MCF 10A (cell line): ENCODE measurements at regions not wholly inside any gene's neighbourhood (a gene's known extent, or its start where the extent isn't known, plus 50 kb on each side); places are given as distances from the start of the nearest gene placed in this dataset.

Experiments
- BruUV-seq: library from RNA; stranded (reverse); fragments of 400-500 nt; replicated peaks from 2 replicates; lab custom pipeline; 2021; lab: Mats Ljungman, UMichigan
- CTCF ChIA-PET: fragments of 300-600 bp; sonication (Branson Sonifier 250); formaldehyde crosslinking; extraction: SDS; loops from one replicate; lab custom pipeline; 2021; ENCODE audit warnings: antibody characterized with exemption, inconsistent platforms; lab: Yijun Ruan, JAX
- POLR2A ChIA-PET: fragments of 300-600, 350-650 bp; sonication (Branson Sonifier 250); formaldehyde crosslinking; extraction: SDS; loops from one replicate; lab custom pipeline; 2020; ENCODE audit warnings: antibody characterized with exemption, inconsistent platforms; lab: Yijun Ruan, JAX
- DNase-seq: peaks from one replicate; pipeline ENCODE4 v3.0.0-alpha.2; 2018; ENCODE audit not compliant: unreplicated experiment
- H3K27ac Mint-ChIP-seq: one replicate; pipeline ENCODE4 v1.8.0; 2022; ENCODE audit warnings: mild to moderate bottlenecking, low read depth, mixed read lengths; ENCODE audit not compliant: unreplicated experiment
- H3K27me3 Mint-ChIP-seq: one replicate; pipeline ENCODE4 v1.8.0; 2022; ENCODE audit warnings: mixed read lengths; ENCODE audit not compliant: insufficient read depth, unreplicated experiment
- H3K36me3 Mint-ChIP-seq: one replicate; pipeline ENCODE4 v1.8.0; 2022; ENCODE audit warnings: mild to moderate bottlenecking, moderate library complexity, mixed read lengths; ENCODE audit not compliant: insufficient read depth, unreplicated experiment
- H3K4me1 Mint-ChIP-seq: one replicate; pipeline ENCODE4 v1.8.0; 2022; ENCODE audit warnings: mixed read lengths; ENCODE audit not compliant: insufficient read depth, unreplicated experiment
- H3K4me3 Mint-ChIP-seq: one replicate; pipeline ENCODE4 v1.8.0; 2022; ENCODE audit warnings: mild to moderate bottlenecking, moderate library complexity, mixed read lengths; ENCODE audit not compliant: unreplicated experiment
- H3K9me3 Mint-ChIP-seq: one replicate; pipeline ENCODE4 v1.8.0; 2022; ENCODE audit warnings: mixed read lengths; ENCODE audit not compliant: unreplicated experiment
- intact Hi-C: fragments of 100-400 bp; cut with micrococcal nuclease; formaldehyde crosslinking; loops from 2 replicates; pipeline ENCODE4 v1.14.1; 2022
- TF ChIP-seq, protein P1 (sequence below): fragments of 200-600 bp; IDR thresholded peaks from one replicate; pipeline ENCODE4 v1.8.0; 2022; ENCODE audit warnings: antibody characterized with exemption, mild to moderate bottlenecking; ENCODE audit not compliant: unreplicated experiment

DNA sequence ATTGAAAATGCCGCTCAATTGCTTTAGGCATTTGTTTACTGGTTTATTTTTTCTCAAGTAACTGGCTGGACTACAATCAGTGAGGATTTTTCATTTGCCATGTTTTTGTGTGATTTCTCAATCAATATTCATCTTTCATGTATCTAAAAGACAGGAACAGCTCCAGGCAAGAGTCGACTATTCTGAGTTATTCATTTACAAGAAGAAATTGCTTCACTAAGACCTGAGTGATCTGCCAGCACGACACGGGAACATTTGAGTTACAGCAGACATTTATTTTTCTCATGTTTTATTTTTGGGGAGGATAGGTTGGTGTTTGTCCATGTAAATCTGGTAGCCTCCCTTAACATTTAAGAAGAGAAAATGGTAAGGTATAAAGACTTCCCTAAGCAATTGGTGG lies 124.1 kb downstream of the CBLN4 start:
- Mint-ChIP-seq H3K4me3 (no peak overlapping the region), H3K36me3 (no peaks in the 10 kb centered on the region), H3K9me3 (peaks cover 12% of the 10 kb centered on the region), H3K4me1 (no peaks in the 10 kb centered on the region), H3K27ac (no peak overlapping the region), H3K27me3 (no peaks in the 10 kb centered on the region)
- CTCF ChIA-PET: no interaction called here
- POLR2A ChIA-PET: no interaction called here
- intact Hi-C loops: no loop called here
- BruUV-seq: no TSS peak
- no peak for DNase-seq
- TF ChIP-seq, protein P1, sequence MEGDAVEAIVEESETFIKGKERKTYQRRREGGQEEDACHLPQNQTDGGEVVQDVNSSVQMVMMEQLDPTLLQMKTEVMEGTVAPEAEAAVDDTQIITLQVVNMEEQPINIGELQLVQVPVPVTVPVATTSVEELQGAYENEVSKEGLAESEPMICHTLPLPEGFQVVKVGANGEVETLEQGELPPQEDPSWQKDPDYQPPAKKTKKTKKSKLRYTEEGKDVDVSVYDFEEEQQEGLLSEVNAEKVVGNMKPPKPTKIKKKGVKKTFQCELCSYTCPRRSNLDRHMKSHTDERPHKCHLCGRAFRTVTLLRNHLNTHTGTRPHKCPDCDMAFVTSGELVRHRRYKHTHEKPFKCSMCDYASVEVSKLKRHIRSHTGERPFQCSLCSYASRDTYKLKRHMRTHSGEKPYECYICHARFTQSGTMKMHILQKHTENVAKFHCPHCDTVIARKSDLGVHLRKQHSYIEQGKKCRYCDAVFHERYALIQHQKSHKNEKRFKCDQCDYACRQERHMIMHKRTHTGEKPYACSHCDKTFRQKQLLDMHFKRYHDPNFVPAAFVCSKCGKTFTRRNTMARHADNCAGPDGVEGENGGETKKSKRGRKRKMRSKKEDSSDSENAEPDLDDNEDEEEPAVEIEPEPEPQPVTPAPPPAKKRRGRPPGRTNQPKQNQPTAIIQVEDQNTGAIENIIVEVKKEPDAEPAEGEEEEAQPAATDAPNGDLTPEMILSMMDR: no peak

DNA sequence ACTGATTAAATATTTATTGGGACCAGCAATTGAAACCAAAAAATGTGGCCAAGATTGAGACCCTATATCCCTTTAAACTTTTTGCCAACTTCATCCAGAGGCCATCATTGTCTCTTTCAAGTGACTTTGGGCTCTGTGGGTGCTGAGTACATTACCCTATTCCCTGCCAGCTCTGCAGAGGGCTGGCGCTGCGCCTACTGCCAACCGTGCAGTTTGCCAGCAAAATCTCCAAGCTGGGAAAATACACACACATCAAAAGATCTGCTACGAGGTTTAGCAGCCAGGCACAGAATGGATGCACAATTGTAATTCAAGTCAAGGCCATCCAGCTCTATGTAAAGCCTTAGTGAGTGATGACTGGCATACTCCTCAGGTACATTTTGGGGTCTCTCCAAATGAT lies 125.0 kb downstream of the CBLN4 start:
- no peak overlapping the region for H3K27ac Mint-ChIP-seq
- no peaks in the 10 kb centered on the region for H3K27me3 Mint-ChIP-seq
- intact Hi-C loops: no loop called here
- peaks cover 12% of the 10 kb centered on the region for H3K9me3 Mint-ChIP-seq
- H3K36me3 Mint-ChIP-seq: no peaks in the 10 kb centered on the region
- CTCF ChIA-PET: interaction anchor here (0.6 kb wide), 2 partner anchors 13 to 1236 kb away, joined by 3 to 4 read pairs; no protein-coding TSS in a partner anchor
- BruUV-seq: no TSS peak
- DNase-seq: no peak
- POLR2A ChIA-PET: no interaction called here
- TF ChIP-seq, protein P1: no peak
- no peak overlapping the region for H3K4me3 Mint-ChIP-seq
- H3K4me1 Mint-ChIP-seq: no peaks in the 10 kb centered on the region

DNA sequence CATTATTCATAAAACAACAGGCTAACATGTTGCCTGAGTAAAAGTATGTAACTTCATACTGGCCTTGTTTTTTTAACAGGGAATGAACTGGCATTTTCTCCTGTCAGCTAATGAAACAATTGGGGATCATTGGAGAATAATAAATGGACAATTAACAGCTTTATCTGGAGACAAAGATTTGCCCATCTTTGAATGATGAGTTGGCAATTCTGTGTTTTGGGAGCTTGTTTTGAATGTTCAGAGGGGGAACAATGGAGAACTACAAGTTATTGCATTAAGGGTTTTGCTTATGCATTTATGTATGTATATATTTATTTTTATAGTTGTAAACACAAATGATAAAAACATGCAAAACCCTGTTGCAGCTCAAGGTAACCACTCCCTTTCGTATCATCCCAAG lies 150.3 kb downstream of the CBLN4 start:
- no peaks in the 10 kb centered on the region for H3K4me1 Mint-ChIP-seq
- POLR2A ChIA-PET: no interaction called here
- CTCF ChIA-PET: interaction anchor here (0.6 to 0.8 kb wide), 2 partner anchors 10 to 11 kb away, joined by 3 to 7 read pairs; no protein-coding TSS in a partner anchor
- TF ChIP-seq, protein P1: no peak
- no peak overlapping the region for H3K27ac Mint-ChIP-seq
- no peak overlapping the region for H3K4me3 Mint-ChIP-seq
- DNase-seq: no peak
- H3K27me3 Mint-ChIP-seq: no peaks in the 10 kb centered on the region
- intact Hi-C loops: no loop called here
- BruUV-seq: no TSS peak
- no peaks in the 10 kb centered on the region for H3K9me3 Mint-ChIP-seq
- no peaks in the 10 kb centered on the region for H3K36me3 Mint-ChIP-seq

DNA sequence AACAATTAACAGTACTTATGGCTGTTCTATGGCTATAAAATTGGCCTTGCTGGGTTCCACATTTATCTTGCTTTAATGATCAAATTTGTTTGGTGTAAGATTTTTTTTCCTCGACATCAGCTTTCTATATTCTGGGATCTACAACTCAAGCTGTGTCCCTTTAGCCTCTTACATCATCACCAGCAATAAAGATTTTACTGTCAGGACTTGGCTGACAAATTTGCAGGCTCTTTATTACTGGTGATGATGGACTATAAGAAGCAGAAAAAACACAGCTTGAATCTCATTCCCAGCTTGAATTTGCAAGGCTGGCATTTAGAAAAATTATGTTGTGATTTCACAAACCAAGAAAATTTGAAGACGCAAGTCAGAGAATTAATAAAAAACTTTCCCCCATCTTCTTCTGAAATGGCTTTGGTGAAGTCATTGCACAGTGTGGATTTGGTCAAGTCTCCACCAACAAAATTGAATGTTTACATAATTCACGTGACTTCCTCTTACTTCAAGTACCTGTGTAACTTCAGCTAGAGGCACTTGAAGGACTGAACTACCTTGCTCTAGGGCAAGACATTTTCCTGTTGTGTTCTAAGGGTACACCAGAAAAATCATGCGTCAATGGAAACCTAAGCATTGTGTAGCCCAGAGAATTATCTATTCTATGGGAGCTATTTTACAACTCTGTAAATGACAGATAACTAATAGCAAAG lies 175.0 kb downstream of the CBLN4 start:
- DNase-seq: no peak
- TF ChIP-seq, protein P1: no peak
- intact Hi-C loops: no loop called here
- CTCF ChIA-PET: interaction anchor here (0.8 kb wide), 1 partner anchor 11 kb away, joined by 3 read pairs; no protein-coding TSS in a partner anchor
- no peaks in the 10 kb centered on the region for H3K4me1 Mint-ChIP-seq
- no peak overlapping the region for H3K4me3 Mint-ChIP-seq
- BruUV-seq: no TSS peak
- POLR2A ChIA-PET: no interaction called here
- no peaks in the 10 kb centered on the region for H3K36me3 Mint-ChIP-seq
- no peaks in the 10 kb centered on the region for H3K27me3 Mint-ChIP-seq
- no peak overlapping the region for H3K27ac Mint-ChIP-seq
- H3K9me3 Mint-ChIP-seq: peaks cover 14% of the 10 kb centered on the region
